Kidney tubule cell (primary cell): ENCODE measurements at regions not wholly inside any gene's neighbourhood (a gene's known extent, or its start where the extent isn't known, plus 50 kb on each side); places are given as distances from the start of the nearest gene placed in this dataset.
"Not testable (repeated sequence)": the region's sequence is repeated elsewhere in the genome, so short reads cannot be mapped to it uniquely, and the experiment has no call there.

Experiments
- DNase-seq: peaks from one replicate; pipeline ENCODE4 v3.0.0-alpha.2; 2018; ENCODE audit warnings: low spot score

- DNase-seq = peak; percentile 68
These were observed 252.2 kb upstream of the SLITRK6 start for GRCh38 chr13:86051134-86052103.

- no peak for DNase-seq
These were observed 239.3 kb upstream of the SLITRK6 start for GRCh38 chr13:86038490-86038889.

GRCh38 chr13:86020351-86021002, 221.3 kb upstream of the SLITRK6 start:
- peak; percentile 63 for DNase-seq

GRCh38 chr13:86006317-86006716, 207.1 kb upstream of the SLITRK6 start:
- no peak for DNase-seq

- peak; percentile 31 for DNase-seq
These were observed 203.8 kb upstream of the SLITRK6 start for GRCh38 chr13:86003029-86003428.

- DNase-seq = no peak
These were observed 201.3 kb upstream of the SLITRK6 start for GRCh38 chr13:86000546-86000945.

- no peak for DNase-seq
These were observed 198.4 kb upstream of the SLITRK6 start for GRCh38 chr13:85997587-85997986.

- no peak for DNase-seq
These were observed 196.7 kb upstream of the SLITRK6 start for GRCh38 chr13:85995788-85996418.

- no peak for DNase-seq
These were observed 194.3 kb upstream of the SLITRK6 start for GRCh38 chr13:85993567-85993966.

- DNase-seq = peak; percentile 13
These were observed 191.2 kb upstream of the SLITRK6 start for GRCh38 chr13:85990397-85990796.

GRCh38 chr13:85985797-85986196, 186.6 kb upstream of the SLITRK6 start:
- DNase-seq = no peak

- DNase-seq = no peak
These were observed 182.9 kb upstream of the SLITRK6 start for GRCh38 chr13:85982102-85982501.

- DNase-seq = not testable (repeated sequence)
These were observed 181.2 kb upstream of the SLITRK6 start for GRCh38 chr13:85980447-85980846.

- DNase-seq = no peak
These were observed 177.0 kb upstream of the SLITRK6 start for GRCh38 chr13:85976242-85976641.

GRCh38 chr13:85974608-85975366, 175.6 kb upstream of the SLITRK6 start:
- DNase-seq = peak; percentile 64

GRCh38 chr13:85970727-85971126, 171.5 kb upstream of the SLITRK6 start:
- DNase-seq = peak; percentile 5

GRCh38 chr13:85969331-85969730, 170.1 kb upstream of the SLITRK6 start:
- no peak for DNase-seq

GRCh38 chr13:85935868-85936467, 136.7 kb upstream of the SLITRK6 start:
- DNase-seq = no peak

GRCh38 chr13:85930108-85930507, 130.9 kb upstream of the SLITRK6 start:
- DNase-seq = no peak

- no peak for DNase-seq
These were observed 111.7 kb upstream of the SLITRK6 start for GRCh38 chr13:85910962-85911361.

- no peak for DNase-seq
These were observed 101.3 kb upstream of the SLITRK6 start for GRCh38 chr13:85900521-85900920.
